ENCODE measurements at regions not wholly inside any gene's neighbourhood (a gene's known extent, or its start where the extent isn't known, plus 50 kb on each side); places are given as distances from the start of the nearest gene placed in this dataset.
"Not testable (repeated sequence)": the region's sequence is repeated elsewhere in the genome, so short reads cannot be mapped to it uniquely, and the experiment has no call there.

GRCh38 chr15:22200417-22200816 lies 120.1 kb downstream of the OR4M2 start:
- DNase-seq (ENCODE audit: low read depth in 2 of 2) = not testable (repeated sequence)

GRCh38 chr15:22201993-22202659 lies 121.8 kb downstream of the OR4M2 start:
- DNase-seq (ENCODE audit: low read depth in 2 of 2) = not testable (repeated sequence)

- DNase-seq (ENCODE audit: low read depth in 2 of 2) = not testable (repeated sequence)
These were observed 122.9 kb downstream of the OR4M2 start for GRCh38 chr15:22203208-22203607.

GRCh38 chr15:22209086-22209485 lies 128.8 kb downstream of the OR4M2 start:
- DNase-seq (ENCODE audit: low read depth in 2 of 2) = not testable (repeated sequence)

- not testable (repeated sequence) for DNase-seq (ENCODE audit: low read depth in 2 of 2)
These were observed 142.3 kb downstream of the OR4M2 start for GRCh38 chr15:22222596-22222995.

- no peak for DNase-seq (ENCODE audit: low read depth in 2 of 2)
These were observed 143.9 kb downstream of the OR4M2 start for GRCh38 chr15:22224241-22224671.

GRCh38 chr15:22224961-22225360 lies 144.6 kb downstream of the OR4M2 start:
- DNase-seq (ENCODE audit: low read depth in 2 of 2) = not testable (repeated sequence)

- DNase-seq (ENCODE audit: low read depth in 2 of 2) = no peak
These were observed 145.9 kb downstream of the OR4M2 start for GRCh38 chr15:22226034-22226790.

- DNase-seq (ENCODE audit: low read depth in 2 of 2) = no peak
These were observed 147.2 kb downstream of the OR4M2 start for GRCh38 chr15:22227411-22228100.

- DNase-seq (ENCODE audit: low read depth in 2 of 2) = no peak
These were observed 147.9 kb downstream of the OR4M2 start for GRCh38 chr15:22228101-22228762.

- no peak for DNase-seq (ENCODE audit: low read depth in 2 of 2)
These were observed 149.9 kb downstream of the OR4M2 start for GRCh38 chr15:22229990-22230819.

GRCh38 chr15:22231603-22232002 lies 151.3 kb downstream of the OR4M2 start:
- no peak for DNase-seq (ENCODE audit: low read depth in 2 of 2)

- no peak for DNase-seq (ENCODE audit: low read depth in 2 of 2)
These were observed 152.3 kb downstream of the OR4M2 start for GRCh38 chr15:22232675-22233074.

- not testable (repeated sequence) for DNase-seq (ENCODE audit: low read depth in 2 of 2)
These were observed 155.1 kb downstream of the OR4M2 start for GRCh38 chr15:22235261-22235930.

GRCh38 chr15:22236469-22236868 lies 156.1 kb downstream of the OR4M2 start:
- DNase-seq (ENCODE audit: low read depth in 2 of 2) = no peak

GRCh38 chr15:22237891-22238275 lies 157.6 kb downstream of the OR4M2 start:
- DNase-seq (ENCODE audit: low read depth in 2 of 2) = no peak

- DNase-seq (ENCODE audit: low read depth in 2 of 2) = not testable (repeated sequence)
These were observed 158.1 kb downstream of the OR4M2 start for GRCh38 chr15:22238276-22238958.

- not testable (repeated sequence) for DNase-seq (ENCODE audit: low read depth in 2 of 2)
These were observed 158.9 kb downstream of the OR4M2 start for GRCh38 chr15:22238959-22239805.

GRCh38 chr15:22239806-22240180 lies 159.5 kb downstream of the OR4M2 start:
- DNase-seq (ENCODE audit: low read depth in 2 of 2) = no peak
